ENCODE measurements at regions not wholly inside any gene's neighbourhood (a gene's known extent, or its start where the extent isn't known, plus 50 kb on each side); places are given as distances from the start of the nearest gene placed in this dataset.

DNA sequence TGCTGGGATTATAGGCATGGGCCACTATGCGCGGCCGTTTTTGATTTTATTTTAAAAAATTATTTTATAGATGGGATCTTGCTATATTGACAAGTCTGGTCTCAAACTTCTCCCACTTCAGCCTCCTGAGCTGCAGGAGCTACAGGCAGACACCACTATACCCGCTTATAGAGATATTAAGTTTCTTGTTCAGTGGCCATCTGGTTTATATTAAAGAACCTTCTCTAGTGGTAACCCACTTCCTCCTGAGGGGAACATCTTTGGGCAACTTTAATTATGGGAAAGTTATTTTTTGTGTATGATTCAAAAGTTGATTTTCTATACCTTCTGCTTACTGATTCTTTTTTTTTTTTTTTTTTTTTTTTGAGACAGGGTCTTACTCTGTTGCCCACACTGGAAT, 172.7 kb downstream of the KLF5 start:
- DNase-seq, result no peak

DNA sequence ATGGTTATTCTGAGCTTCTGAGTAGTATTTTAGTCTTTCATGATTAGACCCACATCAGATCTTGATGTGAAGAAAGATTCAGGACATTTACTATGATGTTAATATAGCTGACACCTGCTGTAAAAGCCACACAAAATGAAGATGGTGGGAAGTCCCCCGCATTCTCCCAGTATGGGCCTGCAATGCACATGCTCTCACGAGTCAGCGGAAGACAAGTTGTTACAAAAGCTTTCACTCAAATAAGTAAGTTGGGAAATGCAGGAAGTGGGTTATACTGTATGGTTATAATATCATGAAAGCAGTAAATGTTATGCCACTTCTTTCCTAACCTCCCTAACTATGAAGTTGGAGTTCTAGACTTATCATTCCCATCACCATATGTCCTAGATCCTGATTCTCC, 171.9 kb downstream of the KLF5 start:
- DNase-seq, result no peak

DNA sequence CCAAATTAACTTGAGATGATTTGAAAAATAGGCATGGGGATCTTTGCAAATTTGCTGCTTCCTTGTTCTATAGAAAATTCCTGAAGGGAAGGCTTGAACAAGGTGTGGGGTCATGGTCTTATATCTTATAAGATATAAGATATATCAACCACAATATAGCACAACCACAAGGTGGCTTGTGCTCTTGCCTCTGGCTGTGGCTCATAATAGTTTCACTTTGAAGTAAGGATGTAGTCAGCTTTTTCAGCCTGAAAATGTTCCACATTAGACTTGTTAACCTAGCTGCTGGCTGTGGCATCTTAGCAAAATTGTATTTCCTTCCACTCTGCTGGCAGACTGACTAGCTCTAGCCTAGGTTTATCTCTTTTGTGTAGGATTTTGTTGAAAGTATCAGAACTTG, 169.7 kb downstream of the KLF5 start:
- DNase-seq, result peak in 1 of 5 donors; percentile 47

DNA sequence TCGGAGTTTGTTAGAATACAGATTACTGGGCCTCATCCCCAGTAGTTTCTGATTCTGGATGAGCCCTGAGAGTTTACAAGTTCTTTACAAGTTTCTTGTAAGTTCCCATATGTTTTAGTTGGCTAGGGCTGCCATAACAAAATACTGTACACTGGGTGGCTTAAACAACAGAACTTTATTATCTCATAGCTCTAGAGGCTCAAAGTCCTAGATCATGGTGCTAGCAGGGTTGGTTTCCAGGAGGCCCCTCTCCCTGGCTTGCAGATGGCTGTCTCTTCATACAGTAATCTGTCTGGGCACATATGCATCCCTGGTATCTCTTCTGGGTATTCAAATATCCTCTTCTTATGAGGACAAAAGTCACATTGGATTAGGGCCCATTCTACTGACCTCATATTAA, 167.2 kb downstream of the KLF5 start:
- DNase-seq, result no peak

DNA sequence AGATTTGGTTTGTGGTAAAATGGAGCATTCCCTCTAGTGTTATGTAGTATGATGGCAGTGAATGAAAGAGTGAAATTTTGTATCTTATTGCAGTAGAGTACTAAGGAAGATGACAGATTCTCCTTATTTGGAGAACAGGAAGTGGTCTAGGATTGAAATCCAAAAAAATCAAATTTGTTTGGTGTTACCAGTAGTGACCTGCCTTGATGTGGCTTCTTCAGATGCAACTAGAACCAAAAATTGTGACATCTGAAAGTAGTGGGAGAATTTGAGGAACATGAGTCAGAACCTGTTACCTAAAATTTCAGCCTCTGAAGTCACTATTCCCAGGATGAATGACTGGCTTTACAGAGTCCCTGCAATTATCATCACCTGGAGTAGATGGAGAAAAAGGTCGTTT, 165.9 kb downstream of the KLF5 start:
- DNase-seq, result peak in 1 of 5 donors; percentile 9

DNA sequence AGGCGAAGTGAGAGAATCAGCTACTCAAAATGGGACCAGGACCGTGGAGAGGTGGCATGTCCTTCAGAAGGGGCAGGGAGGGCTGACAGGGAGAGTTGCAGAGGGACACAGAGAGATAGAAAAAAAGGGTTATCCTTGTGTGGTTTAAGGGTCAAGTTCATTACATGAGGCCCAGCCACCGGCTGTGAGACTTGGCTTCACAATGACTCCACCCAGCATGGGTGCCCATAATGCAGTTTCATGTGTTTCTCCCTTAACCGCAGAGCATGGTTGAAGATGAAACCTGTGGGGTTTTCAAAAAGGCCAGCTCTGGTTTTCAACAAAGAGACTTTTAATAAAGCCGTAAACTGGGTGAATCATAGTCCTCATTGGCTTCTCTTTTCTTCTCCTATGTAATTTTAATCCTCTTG, 164.6 kb downstream of the KLF5 start:
- DNase-seq, result peak in 1 of 5 donors; percentile 54

DNA sequence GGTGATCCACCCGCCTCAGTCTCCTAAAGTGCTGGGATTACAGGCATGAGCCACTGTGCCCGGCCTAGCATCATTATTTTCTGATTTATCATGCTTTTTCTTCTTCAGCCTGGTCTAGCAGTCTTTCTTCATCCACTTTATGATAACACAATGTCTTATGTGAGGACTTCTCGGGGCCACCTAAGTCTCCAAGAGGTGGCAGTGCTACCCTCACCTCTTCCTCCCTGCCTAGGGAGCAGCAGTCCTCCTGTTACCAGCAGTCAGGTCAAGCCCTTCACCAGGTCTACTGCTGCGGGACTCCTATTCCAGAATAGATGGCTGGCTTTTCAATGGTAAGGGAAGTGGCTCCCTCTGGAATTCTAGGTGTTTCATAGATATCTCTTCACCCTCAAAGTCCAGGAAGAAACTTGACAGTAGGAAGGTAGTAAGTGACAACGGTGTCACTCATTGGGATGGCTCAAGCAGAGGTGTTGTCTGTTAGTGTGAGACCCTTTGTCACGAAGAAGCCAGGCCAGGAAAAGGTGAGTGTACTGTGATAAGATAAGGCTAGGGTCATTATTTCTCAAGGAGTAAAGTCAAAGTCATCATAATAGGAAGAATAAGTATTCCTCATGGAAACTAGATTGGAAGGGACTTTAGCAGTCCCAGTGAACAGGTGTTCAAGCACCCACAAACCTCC, 164.0 kb downstream of the KLF5 start:
- no peak for DNase-seq

DNA sequence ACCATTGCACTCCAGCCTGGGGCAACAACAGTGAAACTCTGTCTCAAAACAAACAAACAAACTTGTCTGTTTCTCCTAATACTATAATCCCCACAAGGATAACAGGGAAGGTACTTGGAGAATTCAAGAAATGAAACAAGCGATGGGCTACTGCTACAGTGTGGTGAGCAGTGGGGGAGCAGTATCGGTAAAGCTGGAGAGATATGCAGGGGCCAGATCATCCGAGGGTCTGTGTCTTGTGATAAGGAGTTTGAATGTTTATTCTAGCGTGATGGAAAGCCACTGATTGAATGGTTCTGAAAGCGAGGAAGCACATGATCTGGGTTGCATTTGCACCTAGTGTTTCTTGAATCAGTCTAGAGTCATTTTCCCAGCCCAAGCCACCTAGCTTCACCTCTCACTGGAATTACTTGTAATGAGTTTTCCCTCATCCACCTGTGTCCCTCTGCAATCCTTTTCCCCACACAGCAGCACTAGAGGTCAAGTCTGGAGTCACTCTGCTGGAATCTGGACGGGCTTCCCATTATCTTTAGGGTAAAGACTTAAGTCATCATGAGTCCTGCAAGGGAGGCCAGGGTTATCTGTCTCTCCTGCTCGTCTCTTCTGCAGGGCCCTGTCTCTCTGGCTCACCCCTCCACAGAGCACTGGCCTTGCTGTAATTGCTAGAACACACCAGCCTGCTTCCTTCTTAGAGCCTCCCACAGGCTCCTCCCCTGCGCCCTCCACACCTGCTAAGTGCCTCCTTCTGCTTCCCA, 162.3 kb downstream of the KLF5 start:
- no peak for DNase-seq

DNA sequence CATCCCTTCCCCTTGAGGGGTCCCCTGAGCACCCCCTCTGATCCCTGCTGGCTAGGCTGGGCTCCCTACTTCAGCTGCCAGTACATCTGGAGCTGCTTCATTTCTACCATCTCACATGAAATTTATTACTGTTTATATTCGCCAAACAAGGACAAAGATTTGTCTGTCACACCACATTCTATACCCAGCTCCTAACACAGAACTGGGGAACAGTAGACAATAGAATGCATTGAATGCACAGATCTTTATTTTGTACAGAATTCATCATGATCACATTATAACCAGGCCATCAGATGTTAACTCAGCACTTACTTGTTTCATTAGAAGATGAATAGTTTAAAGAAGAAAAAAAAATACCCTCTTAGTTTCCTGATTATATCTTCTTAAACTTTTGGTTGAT, 159.4 kb downstream of the KLF5 start:
- DNase-seq, result no peak

DNA sequence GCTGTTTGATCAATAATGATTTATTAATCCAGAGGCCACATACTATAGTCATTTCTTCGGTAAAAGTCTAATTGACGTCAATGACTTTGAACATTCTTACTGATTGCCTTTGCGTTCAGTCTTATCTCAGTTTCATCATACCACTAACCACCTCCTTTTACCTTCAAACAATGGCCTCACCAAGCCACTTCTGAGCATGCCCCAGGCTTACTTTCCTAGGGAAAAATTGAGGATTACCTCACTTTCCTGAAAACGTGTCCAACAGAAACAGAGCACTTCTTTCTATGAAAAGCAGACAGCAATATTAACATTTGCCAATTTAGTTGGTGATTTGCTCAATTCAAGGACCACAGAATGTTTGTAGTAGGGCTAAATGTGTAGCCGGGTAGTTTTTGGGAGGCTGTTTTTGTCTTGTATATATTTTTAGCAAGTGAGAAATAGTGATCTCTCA, 157.6 kb downstream of the KLF5 start:
- DNase-seq, result no peak

DNA sequence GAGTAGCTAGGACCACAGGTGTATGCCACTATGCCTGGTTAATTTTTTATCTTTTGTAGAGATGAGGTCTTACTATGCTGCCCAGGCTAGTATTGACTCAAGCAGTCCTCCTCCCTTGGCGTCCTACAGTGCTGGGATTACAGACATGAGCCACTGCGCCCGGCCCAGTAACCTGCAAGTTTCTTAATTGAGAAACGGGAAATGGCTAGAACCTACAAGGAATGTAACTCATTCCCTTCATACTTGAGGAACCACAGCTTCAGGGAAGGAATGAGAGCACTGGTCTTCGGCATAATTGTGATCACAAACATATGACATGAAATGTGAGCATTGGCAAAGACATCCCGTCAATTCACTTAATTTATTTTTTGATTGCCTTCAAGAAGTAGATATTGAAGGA, 157.0 kb downstream of the KLF5 start:
- no peak for DNase-seq

DNA sequence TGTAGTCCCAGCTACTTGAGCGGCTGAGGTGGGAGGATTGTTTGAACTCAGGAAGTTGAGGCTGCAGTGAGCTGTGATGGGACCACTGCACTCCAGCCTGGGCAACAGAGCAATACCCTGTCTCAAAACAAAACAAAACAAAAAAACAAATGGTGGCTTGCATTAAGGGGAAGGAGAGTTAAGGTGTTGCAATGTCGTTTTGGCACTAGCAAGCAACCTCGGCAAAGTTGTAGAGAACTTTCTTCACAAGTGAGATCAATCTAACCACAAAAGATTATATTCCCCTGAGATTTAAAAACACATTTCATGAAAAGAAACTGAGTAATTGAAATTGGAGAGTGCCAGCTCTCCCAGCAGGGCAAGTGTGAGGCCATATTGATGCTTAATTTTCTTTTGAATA, 153.7 kb downstream of the KLF5 start:
- no peak for DNase-seq

DNA sequence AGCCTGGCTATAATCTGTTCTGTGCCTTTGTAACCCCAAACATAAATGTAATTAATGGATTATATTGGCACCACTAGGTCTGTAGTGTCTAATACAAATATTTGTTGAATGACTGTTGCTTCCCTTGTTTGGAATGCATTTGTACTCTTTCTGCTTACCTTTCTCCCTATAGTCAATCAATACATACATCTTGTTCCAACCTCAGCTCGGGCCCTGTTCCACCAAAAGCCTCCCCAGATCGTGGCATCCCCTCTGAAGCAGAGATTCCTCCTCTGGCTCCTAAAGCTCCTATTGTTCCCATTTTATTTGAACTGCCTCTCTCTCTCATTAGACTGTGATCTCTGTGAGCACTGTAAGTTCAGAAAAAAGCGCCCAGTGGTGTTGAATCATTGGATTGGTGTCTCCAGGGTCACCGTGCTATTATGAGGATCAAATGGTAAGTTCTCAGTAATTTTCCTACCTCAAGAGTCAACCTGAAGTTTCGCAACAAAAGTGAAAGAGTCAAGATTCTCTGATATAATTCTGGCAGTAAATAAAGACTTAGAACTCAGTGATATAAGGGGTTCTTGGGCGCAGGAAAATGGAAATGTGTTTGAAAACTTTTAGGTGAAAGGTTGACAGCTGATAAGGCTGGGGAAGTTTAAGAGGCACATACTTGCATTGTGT, 151.5 kb downstream of the KLF5 start:
- DNase-seq, result no peak

DNA sequence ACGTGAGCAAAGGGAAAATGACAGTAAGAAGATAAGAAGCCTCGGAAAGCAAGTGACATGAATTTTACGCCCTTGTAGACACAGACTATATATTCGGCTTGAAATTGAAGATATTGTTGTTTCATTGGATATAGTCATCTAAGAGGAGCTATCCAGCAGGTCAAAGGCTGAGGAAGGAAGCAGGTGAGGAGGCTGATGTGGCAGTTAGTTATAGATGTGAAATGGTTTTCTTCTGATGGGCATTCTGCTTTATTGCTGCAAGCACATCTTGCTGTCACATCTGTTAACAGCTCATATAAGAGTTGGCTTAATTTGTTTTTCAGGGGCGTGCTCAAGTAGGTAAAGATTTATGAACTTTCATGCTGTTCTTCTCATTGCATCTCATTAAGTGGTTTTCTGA, 146.1 kb downstream of the KLF5 start:
- no peak for DNase-seq

DNA sequence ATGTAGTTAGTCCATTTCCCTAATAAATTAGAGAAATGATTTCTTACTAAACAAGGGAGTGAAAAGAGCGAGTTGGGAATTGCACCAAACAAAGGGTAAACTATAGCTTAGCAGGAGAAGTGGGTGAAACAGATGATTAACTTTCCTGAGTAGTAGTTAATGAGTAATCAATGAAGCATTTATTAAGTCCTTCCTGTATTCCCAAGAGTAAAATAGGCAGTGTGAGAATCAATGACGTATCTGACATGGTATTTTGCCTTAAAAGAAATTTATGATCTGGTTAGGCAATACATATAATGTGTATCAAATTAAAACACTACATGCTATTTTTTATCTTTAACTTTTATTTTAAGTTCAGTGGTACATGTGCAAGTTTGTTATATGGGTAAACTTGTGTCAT, 142.8 kb downstream of the KLF5 start:
- DNase-seq, result no peak

DNA sequence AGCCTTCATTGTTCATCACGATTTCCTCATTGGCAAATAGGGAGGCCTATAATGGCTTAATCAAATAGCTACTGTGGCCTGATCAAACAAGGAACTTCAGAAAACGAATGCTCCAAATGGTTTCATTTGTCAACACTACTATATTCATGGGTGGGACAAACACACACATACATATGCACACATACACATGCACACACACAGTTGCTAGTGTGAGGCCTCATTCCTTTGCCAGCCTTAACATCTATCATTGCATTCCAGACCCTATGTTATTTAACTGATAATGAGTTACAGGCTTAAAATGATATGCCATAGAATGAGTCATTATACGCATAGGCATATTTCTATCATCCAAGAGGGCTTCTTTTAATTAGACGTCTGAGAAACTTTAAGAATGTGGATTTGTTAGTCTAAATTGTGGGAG, 140.2 kb downstream of the KLF5 start:
- DNase-seq, result no peak

DNA sequence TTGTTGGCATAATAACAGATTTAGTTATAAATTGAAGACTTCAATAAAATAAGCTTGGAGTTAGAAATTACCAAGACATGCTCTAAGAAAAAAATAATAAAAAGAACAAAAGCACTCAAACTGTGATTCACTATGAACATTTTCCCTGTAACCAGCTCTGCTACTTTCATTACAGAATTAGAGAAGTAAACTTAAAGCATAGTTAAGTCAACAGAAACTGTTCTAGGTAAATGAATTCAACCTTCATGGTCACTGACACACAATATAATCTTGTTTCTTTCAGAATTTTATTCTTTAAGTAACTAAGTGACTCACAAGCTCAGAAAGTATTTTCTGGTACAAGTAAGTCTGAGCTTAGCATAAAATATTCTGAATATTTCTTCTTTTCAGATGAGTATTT, 136.3 kb downstream of the KLF5 start:
- DNase-seq, result no peak

DNA sequence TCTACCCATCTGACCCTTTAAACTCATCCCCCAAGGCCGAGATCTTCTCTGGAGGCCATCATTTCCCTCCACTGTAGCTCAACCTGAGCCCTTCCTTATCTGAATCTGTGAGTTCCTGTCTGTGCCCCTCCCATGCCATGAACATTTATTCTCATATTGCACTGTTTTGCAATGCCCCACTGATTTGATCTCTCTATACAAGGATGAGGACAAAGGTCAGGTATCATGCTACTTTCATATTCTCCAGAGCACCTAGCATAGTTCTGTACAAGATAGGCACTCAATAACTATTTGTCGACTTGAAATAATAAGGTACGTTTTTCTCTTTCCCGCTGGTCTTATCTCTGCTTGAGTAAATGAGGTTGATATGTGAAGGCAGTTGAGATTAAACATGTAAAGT, 135.5 kb downstream of the KLF5 start:
- no peak for DNase-seq

DNA sequence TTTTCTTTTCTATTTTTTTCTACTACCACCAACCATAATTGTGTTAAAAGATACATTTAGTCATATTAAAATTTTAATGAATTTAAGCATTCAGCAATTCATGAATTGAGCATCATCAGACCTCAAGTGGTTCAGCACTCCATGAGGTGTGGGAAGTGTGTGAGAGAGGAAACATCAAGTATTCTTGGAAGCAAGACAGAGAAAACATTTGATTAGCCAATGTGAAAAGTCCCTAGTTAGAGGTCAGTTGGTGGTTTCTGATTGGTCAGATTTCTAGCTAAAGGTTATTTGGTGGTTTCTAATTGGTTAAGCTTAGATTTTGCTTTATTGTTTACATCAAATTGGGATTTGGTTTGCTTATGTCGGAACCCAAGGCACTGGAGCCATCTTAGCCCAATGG, 134.7 kb downstream of the KLF5 start:
- no peak for DNase-seq

DNA sequence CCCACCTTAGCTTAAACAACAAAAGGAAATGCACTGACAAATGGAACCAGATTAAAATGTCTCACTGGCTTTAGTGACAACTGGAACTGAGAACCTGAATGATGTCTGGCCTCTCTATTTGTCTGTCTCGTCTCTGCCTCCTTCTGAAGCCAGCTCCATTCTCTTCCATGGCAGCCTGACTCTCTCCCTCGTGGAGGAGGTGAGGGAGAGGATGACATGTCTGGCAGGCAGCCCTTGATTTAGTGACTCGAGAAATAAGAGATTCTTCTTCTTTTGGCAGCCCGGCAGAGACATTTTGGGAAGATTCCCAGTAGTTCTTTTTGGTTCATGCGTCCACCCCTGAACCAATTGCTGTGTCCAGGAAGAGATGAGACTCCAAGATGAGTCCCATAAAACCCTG, 131.7 kb downstream of the KLF5 start:
- no peak for DNase-seq

DNA sequence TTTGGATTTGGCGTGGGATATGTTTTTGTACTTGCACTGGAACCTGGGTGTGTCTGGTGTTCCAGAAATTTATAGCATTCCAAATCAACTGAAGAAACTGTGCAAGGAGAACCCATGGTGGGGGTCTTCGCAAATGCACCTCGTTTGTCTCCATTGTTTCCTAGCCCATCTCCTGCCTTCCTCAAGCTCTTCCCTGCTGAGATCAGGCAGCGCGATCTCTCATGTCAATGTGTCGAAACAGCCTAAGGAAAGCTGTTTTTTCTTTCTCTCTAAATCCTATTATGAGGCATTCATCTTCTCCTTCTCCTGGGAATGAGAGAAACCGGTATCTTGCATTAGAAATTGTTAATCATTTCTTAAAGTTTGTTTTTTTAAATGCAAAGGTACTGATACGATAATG, 131.0 kb downstream of the KLF5 start:
- DNase-seq, result no peak

DNA sequence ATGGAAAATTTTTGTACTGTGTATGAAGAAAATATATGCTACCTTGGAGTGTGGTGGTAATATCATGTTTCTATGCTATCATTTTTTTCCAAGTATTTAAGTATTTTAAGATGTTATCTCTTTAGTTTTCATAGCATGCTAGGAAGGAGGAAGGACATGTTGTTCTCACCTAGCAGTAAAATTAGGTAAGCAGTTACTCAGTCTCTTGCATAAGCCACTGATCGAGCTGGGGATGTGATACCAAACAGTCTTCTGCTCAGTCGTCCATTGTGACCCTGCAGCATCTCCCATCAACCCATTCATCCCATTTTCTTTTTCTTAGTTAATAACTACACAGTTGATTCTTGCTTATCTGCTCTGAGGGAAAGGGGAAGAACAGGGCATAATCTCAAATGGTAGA, 130.6 kb downstream of the KLF5 start:
- no peak for DNase-seq

DNA sequence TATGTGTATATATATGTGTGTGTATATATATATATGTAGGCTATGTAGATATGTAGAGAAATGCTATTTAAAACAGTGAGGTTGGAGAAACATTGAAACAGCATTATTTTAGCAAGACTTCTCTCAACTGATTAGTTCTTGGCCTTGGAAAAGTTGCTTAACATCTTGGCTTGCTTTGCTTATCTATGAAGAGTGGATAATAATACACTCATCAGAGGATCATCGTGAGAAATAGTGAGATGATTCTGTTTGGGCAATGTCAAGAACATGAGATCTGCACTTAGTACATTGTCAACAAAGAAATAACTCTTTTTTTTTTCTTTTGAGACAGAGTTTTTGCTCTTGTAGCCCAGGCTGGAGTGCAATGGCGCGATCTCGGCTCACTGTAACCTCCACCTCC, 128.3 kb downstream of the KLF5 start:
- no peak for DNase-seq

DNA sequence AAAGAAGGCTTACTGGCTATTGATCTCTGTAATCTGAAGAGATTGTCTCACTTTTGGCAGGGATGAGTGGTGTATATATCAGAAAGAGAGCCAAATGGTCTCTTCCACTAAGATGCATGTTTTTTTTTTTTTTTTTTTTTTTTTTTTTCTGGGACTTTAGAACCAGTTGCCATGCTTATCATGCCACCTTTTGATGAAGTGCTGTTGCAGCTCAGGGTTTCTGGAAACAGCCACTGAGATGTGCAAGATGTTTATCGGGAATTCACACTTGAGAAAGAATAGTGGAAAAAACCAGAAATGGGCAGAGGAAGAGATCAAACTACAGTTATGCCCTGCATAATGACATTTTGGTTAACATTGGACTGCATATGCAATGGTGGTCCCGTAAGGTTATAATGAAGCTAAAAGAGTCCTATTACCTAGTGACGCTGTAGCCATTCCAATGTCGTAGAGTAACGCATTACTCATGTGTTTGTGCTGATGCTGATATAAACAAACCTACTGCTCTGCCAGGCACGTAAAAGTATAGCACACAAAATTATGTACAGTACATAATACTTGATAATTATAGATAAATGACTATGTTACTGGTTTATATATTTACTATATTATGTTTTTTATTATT, 121.0 kb downstream of the KLF5 start:
- DNase-seq, result no peak
